ENCODE measurements at regions not wholly inside any gene's neighbourhood (a gene's known extent, or its start where the extent isn't known, plus 50 kb on each side); places are given as distances from the start of the nearest gene placed in this dataset.

- TF ChIP-seq NR3C1 (IDR thresholded peaks at IDR 0.05): no peak
- TF ChIP-seq CTCF (IDR thresholded peaks at IDR 0.05): no peak
- no peak for TF ChIP-seq ZFP36 (IDR thresholded peaks at IDR 0.05; ENCODE audit: borderline replicate concordance, partially characterized antibody)
- no peak for TF ChIP-seq FOSL2 (IDR thresholded peaks at IDR 0.05)
- TF ChIP-seq FOSL2 (CRISPR knock-in tag; IDR thresholded peaks at IDR 0.05): no peak
- no peak for TF ChIP-seq RAD21 (conservative IDR thresholded peaks at IDR 0.05 in 1 of 2, IDR thresholded peaks at IDR 0.05 in 1 of 2)
- no peak for TF ChIP-seq CHD2 (IDR thresholded peaks at IDR 0.05; ENCODE audit: low read length, partially characterized antibody)
- no peak for TF ChIP-seq CEBPB (IDR thresholded peaks at IDR 0.05)
- TF ChIP-seq POLR2A (IDR thresholded peaks at IDR 0.05; ENCODE audit: low read length): no peak
These were observed 520.5 kb upstream of the CDH7 start for GRCh38 chr18:65230311-65230710.
